LNCAP (cell line): ENCODE measurements at regions not wholly inside any gene's neighbourhood (a gene's known extent, or its start where the extent isn't known, plus 50 kb on each side); places are given as distances from the start of the nearest gene placed in this dataset.

Experiments
- TF ChIP-seq, protein P1 (sequence below): fragments of 450-650 bp; IDR thresholded peaks from 2 replicates; pipeline ENCODE4 v1.5.1; 2017; ENCODE audit warnings: mild to moderate bottlenecking

- TF ChIP-seq, protein P1, sequence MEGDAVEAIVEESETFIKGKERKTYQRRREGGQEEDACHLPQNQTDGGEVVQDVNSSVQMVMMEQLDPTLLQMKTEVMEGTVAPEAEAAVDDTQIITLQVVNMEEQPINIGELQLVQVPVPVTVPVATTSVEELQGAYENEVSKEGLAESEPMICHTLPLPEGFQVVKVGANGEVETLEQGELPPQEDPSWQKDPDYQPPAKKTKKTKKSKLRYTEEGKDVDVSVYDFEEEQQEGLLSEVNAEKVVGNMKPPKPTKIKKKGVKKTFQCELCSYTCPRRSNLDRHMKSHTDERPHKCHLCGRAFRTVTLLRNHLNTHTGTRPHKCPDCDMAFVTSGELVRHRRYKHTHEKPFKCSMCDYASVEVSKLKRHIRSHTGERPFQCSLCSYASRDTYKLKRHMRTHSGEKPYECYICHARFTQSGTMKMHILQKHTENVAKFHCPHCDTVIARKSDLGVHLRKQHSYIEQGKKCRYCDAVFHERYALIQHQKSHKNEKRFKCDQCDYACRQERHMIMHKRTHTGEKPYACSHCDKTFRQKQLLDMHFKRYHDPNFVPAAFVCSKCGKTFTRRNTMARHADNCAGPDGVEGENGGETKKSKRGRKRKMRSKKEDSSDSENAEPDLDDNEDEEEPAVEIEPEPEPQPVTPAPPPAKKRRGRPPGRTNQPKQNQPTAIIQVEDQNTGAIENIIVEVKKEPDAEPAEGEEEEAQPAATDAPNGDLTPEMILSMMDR, result no peak
These were observed 153.2 kb upstream of the SOX5 start for GRCh38 chr12:24102676-24103075.

- TF ChIP-seq, protein P1, result no peak
These were observed 150.1 kb upstream of the SOX5 start for GRCh38 chr12:24099576-24099975.

- TF ChIP-seq, protein P1, result no peak
These were observed 145.8 kb upstream of the SOX5 start for GRCh38 chr12:24095245-24095644.

GRCh38 chr12:24089510-24089890 lies 140.0 kb upstream of the SOX5 start:
- TF ChIP-seq, protein P1, result no peak

DNA sequence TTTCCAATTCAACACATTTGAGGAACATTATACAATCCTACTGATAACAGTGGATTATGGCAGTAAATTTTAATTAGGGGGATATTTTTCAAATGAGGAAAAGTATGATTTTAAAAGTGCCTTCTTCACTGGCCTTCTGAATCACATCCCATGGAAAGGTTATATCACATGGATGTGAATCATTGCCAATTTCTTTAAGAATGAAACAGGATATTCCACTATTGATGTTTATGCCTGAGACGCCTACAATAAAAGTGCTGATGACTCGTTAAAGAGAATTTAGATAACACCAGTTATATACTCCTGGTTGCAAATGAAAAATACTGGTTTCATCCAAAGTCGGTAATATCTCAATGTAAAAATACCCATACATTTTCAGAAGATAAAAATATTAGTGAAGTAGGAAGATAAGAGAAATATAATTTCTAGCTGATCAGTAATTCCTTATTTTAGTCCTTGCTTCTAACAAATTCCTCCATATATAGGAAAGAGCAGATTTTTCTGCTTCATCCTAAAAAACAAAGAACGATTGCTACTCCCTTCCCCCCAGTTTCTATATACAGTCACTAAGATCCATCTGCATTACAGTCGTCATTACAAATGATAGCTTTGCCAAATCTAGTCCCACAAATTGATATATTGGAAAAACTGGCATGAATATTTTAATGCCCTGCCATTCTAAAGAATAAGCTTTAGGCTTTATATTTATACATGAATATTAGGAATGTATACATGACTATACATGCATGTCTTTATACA lies 139.5 kb upstream of the SOX5 start:
- TF ChIP-seq, protein P1, result no peak

- TF ChIP-seq, protein P1, result no peak
These were observed 137.8 kb upstream of the SOX5 start for GRCh38 chr12:24087294-24087693.

DNA sequence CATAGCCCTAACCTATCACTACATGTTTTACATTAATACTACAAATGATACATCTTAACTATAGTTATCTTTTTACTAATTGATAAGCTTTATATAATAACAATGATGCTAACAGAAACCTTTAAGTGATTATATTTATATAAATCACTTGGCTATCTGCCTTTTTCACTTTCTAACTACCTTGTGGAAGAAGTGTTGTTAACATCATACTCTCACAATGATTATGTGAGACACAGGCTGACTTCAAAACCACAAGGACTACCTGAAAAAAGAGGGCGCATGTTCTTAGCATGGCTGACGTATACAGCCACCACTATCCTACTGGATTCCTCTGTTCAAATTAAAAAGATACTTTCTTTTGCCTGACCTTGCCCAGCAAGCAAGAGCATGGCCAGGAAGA lies 135.3 kb upstream of the SOX5 start:
- TF ChIP-seq, protein P1, result no peak

DNA sequence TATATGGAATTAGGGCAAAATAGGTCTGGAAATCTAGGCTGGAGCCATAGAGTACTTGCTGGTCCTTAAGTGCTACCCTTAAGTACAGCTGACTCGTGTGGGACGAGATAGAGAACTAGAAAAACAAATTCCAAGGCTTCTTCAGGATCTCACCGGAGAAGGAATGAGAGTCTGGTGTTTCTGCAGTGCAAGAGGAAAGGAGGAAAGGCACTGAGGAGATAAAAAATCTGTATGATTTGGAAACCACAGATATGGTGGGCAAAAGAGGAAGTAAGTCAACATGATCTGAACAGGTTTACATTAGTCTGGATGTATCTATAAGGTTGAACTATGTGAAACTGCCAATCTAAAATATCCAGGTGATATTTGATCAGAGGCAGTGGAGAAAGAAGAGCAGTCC lies 134.4 kb upstream of the SOX5 start:
- TF ChIP-seq, protein P1, result no peak
